HG02642 (cell line): ENCODE measurements at regions not wholly inside any gene's neighbourhood (a gene's known extent, or its start where the extent isn't known, plus 50 kb on each side); places are given as distances from the start of the nearest gene placed in this dataset.

Experiments used
- ATAC-seq: cut with Tn5 transposase; IDR thresholded peaks from one replicate; pipeline ENCODE4 v1.9.1; 2021; ENCODE audit warnings: mild to moderate bottlenecking; ENCODE audit not compliant: unreplicated experiment, poor library complexity

GRCh38 chr13:80664950-80665349 is 324.0 kb upstream of the SPRY2 start:
- ATAC-seq, result no peak

- no peak for ATAC-seq
Measured at GRCh38 chr13:80663788-80664187, 322.9 kb upstream of the SPRY2 start.

GRCh38 chr13:80658705-80659104 is 317.8 kb upstream of the SPRY2 start:
- no peak for ATAC-seq

GRCh38 chr13:80656512-80656904 is 315.6 kb upstream of the SPRY2 start:
- no peak for ATAC-seq

- ATAC-seq, result no peak
Measured at GRCh38 chr13:80655778-80656511, 315.0 kb upstream of the SPRY2 start.

GRCh38 chr13:80654638-80655249 is 313.8 kb upstream of the SPRY2 start:
- no peak for ATAC-seq

- no peak for ATAC-seq
Measured at GRCh38 chr13:80649274-80649673, 308.3 kb upstream of the SPRY2 start.

GRCh38 chr13:80642641-80643040 is 301.7 kb upstream of the SPRY2 start:
- ATAC-seq, result no peak

- ATAC-seq, result no peak
Measured at GRCh38 chr13:80633251-80633650, 292.3 kb upstream of the SPRY2 start.

- no peak for ATAC-seq
Measured at GRCh38 chr13:80630685-80631121, 289.8 kb upstream of the SPRY2 start.

- ATAC-seq, result no peak
Measured at GRCh38 chr13:80618781-80619180, 277.9 kb upstream of the SPRY2 start.

GRCh38 chr13:80612804-80613203 is 271.9 kb upstream of the SPRY2 start:
- no peak for ATAC-seq

GRCh38 chr13:80611310-80611709 is 270.4 kb upstream of the SPRY2 start:
- ATAC-seq, result no peak

GRCh38 chr13:80605716-80606115 is 264.8 kb upstream of the SPRY2 start:
- ATAC-seq, result no peak

GRCh38 chr13:80605011-80605410 is 264.1 kb upstream of the SPRY2 start:
- ATAC-seq, result no peak

GRCh38 chr13:80604098-80604497 is 263.2 kb upstream of the SPRY2 start:
- ATAC-seq, result no peak

GRCh38 chr13:80603351-80603750 is 262.4 kb upstream of the SPRY2 start:
- no peak for ATAC-seq

GRCh38 chr13:80599765-80600164 is 258.8 kb upstream of the SPRY2 start:
- no peak for ATAC-seq

GRCh38 chr13:80598189-80598588 is 257.3 kb upstream of the SPRY2 start:
- ATAC-seq, result no peak

- ATAC-seq, result no peak
Measured at GRCh38 chr13:80591976-80592740, 251.2 kb upstream of the SPRY2 start.

GRCh38 chr13:80590551-80590950 is 249.6 kb upstream of the SPRY2 start:
- no peak for ATAC-seq
